Medulla oblongata (tissue), 1 donor: ENCODE measurements at regions not wholly inside any gene's neighbourhood (a gene's known extent, or its start where the extent isn't known, plus 50 kb on each side); places are given as distances from the start of the nearest gene placed in this dataset.
A peak's percentile ranks its signal among the peaks of the same experiment; 100 is the strongest.

ENCODE experiments used
- DNase-seq: peaks from one replicate; pipeline ENCODE4 v3.0.0-alpha.2; 2015; ENCODE audit errors: extremely low spot score

DNA sequence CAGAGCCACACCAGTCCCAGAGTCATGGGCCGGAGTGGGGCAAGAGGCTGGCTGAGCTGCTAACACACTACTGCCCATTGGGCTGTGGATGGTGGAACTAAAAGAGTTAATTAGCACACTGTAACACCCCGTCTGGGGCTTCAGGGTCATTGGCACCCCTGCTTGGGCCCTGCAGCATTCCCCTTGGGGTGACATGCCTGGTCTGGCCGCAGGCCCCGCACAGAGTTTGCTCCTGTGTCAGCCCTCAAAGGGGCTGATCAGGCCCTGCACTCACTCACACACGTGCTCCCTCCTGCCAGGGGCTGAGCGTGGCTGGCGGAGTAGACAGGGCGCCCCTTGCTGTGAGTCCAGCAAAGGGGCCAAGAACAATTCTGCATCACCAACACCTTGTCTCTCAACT is 1499.6 kb upstream of the TMEM132C start:
- no peak for DNase-seq

DNA sequence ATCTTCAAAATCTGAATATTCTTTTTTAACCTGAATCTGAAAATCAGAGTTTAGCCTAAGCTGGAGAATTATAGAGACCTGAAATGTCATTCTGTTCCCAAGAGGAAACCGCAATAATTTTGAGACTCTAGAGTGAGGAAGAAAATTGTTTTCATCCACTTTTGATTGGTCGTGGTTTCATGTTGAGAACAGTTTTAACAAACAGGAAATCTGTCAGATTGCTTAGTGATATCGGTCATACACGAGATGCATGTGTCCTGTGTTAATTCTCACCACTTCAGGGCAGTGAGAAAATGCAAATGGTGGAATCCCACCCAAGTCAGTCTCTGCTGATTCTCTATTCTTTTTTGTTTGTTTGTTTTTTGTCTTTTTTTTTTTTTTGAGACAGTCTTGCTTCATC is 1498.5 kb upstream of the TMEM132C start:
- no peak for DNase-seq

DNA sequence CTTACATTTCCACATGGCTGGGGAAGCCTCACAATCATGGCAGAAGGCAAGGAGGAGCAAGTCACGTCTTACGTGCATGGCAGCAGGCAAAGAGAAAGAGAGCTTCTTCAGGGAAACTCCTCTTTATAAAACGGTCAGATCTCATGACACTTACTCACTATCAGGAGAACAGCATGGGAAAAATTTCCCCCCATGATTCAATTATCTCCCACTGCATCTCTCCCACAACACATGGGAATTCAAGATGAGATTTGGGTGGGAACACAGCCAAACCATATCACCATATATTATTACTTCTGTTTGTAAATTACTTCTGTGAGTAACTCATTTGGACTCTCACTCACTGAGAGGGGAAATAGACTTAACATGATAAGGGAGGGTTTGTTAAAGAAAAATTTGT is 1496.8 kb upstream of the TMEM132C start:
- DNase-seq = no peak

DNA sequence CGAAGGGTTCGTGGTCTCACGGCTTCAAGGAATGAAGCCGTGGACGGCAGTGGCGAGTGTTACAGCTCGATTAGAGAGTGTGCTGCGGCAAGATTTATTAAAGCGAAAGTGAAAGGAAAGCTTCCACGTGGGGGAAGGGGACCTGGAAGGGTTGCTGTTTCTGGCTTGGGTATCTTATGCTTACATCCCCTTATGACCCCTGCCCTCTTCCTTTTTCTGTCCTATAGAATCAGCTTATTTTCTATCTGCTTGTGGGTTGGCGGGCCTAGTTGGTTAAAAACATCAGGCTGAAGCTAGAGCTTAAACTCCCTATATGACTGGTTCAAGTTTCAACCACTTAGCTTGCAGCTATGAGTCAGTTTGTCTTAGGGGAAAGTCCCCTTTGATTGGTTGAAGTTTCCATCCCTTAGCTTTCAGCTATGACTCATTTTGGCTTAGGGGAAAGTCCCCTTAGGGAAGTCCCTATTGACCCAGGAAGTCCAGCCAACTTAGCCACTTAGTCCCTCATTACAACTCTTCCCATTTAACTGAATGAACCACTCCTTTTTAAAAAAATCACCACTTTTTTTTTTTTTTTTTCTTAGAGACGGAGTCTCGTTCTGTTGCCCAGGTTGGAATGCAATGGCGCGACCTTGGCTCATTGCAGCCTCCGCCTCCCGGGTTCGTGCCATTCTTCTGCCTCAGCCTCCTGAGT is 1494.7 kb upstream of the TMEM132C start:
- DNase-seq = no peak

DNA sequence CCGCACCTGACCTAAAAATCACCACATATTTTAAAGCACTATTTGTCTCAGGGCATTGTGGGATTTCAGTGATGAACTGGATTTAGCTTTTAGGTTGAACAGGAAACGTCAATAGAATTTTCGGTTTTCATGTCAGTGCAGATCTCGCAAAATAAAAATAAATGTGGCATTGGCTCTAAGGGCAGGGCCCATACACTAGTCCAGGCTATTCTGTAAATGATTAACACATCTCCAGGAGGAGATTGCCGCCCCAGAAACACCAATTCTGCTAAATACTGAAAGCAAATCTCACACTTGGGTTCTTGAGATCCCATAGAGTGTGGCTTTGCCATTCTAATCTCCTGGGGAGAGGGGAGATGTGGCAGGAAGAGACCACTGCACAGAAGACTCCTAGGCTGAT is 1494.0 kb upstream of the TMEM132C start:
- DNase-seq = no peak

DNA sequence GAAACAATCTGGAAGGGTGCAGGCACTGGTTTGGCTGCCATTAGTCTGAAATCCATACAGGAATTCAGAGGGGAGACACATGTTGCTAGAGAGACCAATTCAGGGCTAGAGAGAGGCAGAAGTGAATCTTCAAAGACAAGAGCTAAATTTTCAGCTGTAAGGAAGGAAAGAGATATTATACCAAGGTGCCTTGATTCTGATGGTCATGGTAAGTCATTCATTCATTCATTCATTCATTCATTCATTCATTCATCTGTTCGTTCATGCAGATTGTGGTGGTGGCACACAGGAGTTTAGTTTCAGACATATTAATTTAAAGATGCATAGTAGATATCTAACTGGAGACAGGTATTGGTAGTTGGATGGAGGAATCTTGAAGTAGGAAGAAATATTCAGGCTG is 1493.5 kb upstream of the TMEM132C start:
- DNase-seq = no peak

DNA sequence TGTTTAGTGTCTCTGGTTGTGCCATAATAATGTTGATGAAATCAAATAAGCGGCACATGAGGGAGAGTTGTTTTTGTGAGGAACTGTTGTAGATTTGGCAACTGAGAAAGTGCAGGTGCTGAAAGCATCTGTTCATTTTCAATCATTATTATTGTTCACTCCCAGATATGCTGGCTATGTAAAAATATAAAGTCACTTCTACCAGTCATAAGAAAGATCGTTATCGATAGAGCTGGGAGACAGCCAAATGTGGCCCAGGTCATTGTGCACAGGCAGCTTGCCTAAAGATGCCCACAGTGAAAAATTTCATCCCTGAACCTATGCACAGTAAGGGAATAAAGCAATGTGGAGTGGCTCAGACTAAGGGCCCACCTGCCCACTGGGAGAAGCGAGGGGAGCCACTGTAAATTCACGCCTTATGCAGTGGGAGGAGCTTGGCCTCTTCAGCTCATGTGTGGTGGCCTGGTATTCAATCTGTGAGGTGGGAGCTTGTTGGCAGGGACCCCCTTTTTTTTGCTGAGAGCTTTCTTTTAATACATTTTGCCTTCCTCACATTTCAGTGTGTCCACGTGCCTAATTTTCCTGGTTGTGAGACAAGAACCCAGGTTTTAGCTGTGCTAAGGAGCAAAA is 1490.8 kb upstream of the TMEM132C start:
- DNase-seq = no peak

DNA sequence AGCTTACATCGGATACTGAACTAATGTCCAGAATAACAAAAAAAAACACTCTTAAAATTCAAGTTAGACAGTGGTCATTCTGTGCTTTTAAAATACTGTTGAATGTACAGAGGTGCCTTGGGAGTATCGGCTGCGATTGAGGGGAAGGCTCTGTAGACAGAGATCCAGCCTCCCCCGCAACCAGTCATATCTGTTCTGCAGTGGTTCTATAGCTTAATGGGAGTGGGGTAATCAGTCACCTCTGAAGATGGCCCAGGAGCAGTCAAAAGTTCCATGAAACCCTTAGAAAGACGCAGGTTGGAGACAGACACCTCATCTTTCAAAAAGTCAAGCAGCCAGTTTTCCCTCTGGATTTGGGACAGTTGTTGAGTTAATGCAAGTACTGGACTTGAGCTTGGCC is 1486.6 kb upstream of the TMEM132C start:
- DNase-seq = no peak

DNA sequence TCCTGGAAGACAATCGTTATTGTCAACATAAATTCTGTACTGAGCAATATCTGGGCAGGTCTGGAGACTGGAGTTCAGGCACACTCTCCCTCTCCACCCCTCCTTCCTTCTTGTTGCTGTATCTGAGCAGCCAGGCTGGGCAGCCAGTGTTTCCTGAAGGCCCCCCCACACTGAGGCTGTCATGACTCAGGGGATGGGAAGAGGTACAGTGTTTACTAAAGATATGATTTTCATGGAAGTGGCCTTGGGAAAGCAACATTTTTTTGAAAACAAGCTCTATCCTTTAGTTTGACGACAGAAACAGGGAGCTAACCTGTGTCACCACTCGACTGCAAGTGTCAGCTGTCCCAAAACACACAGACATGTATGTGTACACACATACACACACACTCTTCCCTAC is 1485.4 kb upstream of the TMEM132C start:
- no peak for DNase-seq

DNA sequence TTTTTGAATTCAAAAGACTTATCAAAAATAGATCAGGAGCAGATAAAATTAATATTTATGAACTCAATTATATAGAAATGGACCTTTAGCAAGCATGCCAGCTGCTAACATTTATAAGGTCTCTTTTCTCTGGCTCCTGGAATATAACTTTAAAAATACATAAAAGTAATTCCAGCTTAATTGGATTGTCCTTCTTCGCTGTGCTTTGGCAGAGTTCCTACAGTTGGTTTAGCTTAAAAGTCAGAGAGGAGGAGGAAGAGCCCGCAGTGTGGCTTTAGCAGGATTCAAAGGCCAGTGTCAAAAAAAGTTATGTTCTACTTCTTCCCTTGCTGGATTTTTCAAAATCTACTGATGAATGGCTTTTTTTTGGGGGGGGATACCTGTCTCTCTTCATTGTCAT is 1484.9 kb upstream of the TMEM132C start:
- no peak for DNase-seq

DNA sequence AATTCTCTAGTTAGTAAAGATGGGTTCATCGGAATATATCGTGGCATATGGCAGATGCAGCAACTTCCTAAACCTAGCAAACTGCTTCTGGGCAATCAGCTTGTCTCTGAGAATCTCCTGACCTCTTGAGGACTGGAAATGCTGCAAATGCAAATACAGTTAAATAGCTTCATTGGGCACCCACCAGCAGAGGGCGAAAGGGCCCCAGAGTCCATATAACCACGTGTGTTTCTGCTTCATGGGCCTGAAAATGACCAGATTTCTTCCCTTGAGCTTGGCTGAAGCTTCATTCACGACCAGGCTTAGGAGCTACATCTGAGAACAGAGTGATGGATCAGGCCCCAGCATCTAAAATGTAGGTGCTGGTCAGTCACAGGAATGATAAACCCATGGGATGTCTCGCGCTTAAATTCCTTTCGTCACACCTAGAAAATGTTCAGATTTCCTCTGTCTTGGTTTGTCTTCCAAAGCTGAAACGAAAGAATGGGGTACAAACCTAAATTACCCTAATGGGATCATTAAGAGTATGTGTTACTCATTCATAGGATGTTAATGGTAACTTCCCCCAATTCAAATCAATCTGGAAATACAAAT is 1482.5 kb upstream of the TMEM132C start:
- DNase-seq = peak; percentile 30

DNA sequence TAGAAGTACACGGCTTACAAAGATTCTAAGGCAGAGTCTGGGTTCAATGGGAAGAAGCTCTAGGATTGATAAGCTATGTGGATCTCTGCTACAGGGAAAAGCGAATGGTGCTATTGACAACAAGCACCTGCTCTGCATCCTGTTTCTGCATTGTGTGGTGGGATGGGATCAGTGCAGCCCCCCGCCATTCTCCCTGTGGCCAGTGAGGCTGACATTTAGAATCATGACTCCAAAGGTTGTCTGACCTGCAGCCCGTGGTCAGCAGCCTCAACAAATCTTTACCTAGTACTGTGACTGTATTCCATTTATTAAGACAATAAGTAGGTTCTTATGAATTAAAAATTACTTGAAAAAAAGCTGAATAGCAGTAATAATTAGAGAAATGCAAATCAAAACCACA is 1477.0 kb upstream of the TMEM132C start:
- DNase-seq = no peak

DNA sequence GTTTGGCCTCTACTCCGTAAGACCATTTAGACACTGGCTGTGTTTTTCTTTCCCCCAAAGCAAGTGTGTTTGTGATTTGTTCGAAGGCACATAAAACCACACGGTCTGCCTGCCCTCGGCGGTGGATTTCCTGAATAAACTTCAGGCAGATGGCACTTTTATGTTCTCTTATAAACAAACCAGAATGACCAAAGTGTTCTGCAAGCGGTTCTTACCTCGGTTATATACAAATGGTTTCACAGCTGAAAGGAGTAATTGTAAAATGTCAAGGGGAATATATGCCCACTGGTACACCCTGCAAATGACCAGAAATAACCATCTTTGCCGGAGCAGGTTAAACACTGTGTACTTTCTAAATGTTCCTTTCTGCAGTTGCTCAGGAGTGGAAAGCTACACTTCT is 1475.8 kb upstream of the TMEM132C start:
- no peak for DNase-seq

DNA sequence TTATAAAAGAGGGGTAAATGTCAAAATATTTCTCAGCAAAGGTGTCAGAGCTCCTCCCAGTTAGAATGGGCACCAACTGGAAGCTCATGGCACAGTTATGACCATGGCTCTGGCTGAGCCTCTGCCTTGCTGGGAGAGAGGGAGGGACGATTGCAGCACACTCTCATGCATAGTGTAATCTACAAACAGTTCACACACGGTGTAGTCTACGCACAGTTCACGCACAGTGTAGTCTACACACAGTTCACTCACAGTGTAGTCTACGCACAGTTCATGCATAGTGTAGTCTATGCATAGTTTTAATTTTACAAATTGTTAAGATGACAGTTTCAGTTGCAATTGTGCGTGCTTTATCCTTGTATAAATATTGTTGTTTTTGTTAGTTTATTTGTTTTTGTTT is 1474.6 kb upstream of the TMEM132C start:
- no peak for DNase-seq

DNA sequence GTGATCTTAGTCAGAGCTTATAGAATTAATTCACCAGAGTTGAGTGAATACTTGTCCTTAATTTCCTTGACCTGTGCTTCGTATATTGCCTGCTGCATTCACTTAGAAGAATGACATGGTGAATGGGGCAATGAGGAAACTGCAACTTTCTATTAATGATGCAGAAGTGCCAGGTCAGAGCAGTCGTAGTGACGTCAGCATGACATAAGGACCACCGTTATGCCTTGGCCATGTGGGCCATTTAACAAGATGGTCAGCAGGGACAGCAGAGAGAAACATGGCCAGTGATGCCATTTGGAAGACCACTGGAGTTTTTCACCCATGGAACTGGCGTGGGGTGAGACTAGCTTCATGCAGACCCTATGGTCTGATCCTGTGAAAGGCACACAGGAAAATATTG is 1469.4 kb upstream of the TMEM132C start:
- no peak for DNase-seq

DNA sequence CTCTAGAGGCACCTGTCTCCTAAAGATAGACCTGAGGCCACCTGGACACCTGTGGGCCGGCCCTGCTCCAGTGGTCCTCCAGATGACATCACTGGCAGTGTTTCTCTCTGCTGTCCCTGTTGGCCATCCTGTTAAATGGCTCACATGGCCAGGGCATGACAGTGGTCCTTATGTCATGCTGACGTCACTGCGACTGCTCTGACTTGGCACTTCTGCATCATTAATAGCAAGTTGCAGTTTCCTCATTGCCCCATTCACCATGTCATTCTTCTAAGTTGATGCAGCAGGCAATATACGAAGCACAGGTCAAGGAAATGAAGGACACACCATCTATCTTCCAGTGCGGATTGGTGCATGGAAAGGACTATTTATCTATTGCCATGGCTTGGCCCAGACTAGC is 1468.5 kb upstream of the TMEM132C start:
- DNase-seq = no peak

DNA sequence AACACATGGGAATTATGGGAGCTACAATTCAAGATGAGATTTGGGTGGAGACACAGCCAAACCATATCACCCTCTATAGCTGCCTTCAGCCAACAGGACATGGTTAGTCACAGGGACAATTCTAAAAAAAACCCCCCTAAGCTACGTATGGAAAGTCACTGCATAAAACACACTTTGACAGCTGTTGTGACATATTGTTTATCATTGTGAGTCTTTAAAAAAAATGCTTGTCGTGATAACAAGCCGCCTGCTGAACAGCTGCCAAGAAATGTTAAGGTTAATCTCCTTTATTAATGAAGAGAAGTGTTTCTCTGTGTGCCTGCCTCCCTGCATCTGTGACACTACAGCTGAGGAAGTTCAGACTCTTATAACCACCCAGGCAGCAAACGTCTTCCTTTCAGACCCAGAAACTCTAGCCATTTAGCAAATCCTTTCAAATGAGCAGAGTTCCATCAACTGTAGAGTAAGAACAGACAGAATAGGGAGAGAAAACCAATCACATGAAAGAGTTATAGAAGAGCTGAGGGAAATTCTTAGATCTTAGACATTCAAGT is 1459.6 kb upstream of the TMEM132C start:
- no peak for DNase-seq

DNA sequence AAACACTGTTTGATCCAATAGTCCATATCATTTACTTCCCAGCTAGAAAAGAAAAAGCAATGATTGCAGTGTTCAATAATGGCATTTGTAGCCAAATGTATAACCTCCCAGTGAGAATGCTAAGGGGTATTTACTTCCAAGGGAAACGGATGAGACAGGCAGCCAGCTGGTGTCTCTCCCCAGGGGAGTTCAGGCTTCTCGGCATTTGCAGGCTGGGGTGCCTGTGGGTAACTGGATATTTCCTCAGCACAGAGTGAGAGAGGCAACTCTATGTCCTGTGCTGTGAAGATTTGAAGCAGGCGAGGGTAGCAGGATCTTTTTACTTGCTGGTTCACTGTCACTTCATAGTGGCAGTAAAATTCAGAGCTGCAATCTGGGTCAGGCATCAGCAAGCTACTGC is 1455.6 kb upstream of the TMEM132C start:
- DNase-seq = no peak

DNA sequence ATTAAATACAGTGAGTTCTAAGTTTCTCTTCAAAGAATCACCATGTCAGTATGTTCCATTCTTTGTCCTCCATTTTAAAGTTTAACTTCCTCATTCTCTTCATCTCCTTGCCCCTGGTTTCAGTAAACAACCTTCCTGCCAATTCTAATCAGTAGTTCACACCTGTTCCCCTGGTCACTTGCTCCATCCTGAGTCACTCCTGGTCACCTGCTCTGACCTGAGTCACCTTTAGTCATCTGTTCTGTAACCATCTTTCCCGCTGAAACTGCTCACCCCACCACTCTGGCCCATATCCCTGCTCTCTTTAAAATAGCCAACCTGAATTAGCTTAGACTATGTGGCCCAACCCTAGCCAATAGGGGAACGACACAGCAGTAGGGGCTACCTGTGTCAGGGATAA is 1447.4 kb upstream of the TMEM132C start:
- no peak for DNase-seq

DNA sequence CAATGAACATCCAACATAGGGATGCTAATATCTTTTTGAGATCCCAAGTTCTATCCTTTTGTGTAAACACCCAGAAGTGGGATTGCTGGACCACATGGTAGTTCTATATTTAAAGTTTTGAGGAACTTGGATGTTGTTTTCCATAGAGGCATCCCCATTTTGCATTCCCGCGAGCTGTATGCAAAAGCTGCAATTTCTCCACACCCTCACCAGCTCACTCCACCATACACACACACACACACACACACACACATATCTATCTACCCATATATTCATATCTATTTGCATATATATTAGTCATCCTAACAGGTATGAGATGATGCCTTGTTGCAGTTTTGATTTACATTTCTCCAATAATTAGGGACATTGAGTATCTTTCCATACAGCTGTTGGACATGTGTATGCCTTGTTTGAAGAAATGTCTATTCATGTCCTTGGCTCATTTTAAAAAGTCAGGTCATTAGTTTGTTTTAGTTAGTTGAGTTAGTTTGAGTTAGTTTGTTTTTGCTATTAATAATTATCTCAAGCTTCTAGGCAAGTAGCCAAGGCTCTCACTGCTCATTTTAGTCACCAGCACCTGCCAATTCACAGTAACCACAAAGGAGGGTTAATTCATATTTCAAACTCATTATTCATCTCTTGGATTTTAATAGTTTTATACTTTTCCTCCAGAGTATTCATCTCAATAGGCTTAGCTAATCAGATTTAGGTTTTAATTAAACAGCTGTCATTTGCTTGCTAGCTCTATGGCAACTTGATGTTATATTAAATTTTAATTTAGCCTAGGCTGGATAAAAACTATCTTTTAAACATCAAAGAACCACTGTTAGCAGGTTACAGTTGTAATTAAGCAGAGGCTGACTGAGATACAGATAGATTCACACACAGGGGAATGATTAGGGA is 1435.9 kb upstream of the TMEM132C start:
- DNase-seq = no peak

DNA sequence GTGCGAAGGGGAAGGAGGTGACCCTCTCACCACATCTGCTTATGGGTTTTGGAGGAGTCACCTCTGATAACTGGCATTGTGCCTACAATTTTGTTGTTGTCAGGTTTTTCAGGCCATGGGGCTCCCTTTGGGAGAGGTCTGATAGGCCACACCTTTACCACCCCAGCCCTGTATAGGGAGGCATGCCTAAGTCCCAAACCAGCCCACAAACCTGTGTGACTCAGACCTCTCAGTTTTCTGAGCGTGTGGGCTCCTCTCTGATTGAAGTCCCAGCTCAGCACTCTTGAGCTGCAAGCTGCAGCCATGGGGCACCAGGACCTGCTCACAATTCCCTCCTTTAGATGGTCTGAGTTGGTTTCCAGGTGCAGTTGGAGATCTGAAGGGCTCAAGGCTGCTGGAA is 1429.3 kb upstream of the TMEM132C start:
- no peak for DNase-seq
